Skeletal muscle satellite cell (primary cell): ENCODE measurements at regions not wholly inside any gene's neighbourhood (a gene's known extent, or its start where the extent isn't known, plus 50 kb on each side); places are given as distances from the start of the nearest gene placed in this dataset.

Experiments used
- H3K27me3 ChIP-seq: 2 replicates; pipeline ENCODE4 v1.7.0; 2013; ENCODE audit warnings: low read length; ENCODE audit not compliant: control insufficient read depth, insufficient read depth
- H3K36me3 ChIP-seq: 2 replicates; pipeline ENCODE4 v1.7.0; 2013; ENCODE audit warnings: mild to moderate bottlenecking, control low read depth, low read length; ENCODE audit not compliant: insufficient read depth
- H3K4me1 ChIP-seq: 2 replicates; pipeline ENCODE4 v1.7.0; 2013; ENCODE audit warnings: low read length; ENCODE audit not compliant: control insufficient read depth, insufficient read depth
- H3K4me2 ChIP-seq: 2 replicates; pipeline ENCODE4 v1.7.0; 2013; ENCODE audit warnings: mild to moderate bottlenecking, low read length
- H3K4me3 ChIP-seq: 2 replicates; pipeline ENCODE4 v1.7.0; 2013; ENCODE audit warnings: low read length
- H3K9ac ChIP-seq: 2 replicates; pipeline ENCODE4 v1.7.0; 2013; ENCODE audit warnings: mild to moderate bottlenecking, low read depth, low read length, moderate library complexity
- H3K9me3 ChIP-seq: replicated peaks from 2 replicates; pipeline ENCODE4 v1.7.0; 2013; ENCODE audit warnings: mild to moderate bottlenecking, control low read depth, low read length

DNA sequence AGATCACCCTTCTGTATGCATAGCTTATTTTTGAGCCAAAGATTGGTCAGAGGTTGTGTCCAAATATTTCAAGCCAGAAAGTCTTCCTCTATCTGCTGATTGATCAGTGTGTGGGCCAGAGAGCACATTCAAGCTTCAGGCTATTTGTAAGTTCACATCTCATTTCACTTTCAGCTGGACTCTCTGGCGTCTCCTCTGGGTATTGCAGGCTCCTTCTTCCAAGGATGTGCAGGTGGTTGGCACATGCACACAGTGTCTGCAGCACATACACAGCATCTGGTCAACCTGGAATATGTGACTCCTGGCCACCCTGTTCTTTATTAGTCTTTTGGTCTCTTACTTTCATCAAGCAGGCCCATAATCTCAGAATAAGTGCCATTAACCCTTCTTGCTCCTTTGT lies 516.1 kb downstream of the ANXA1 start:
- Histone ChIP-seq H3K4me1 (no peaks in the 10 kb centered on the region), H3K9me3 (no peaks in the 10 kb centered on the region), H3K4me2 (no peak overlapping the region), H3K27me3 (no peaks in the 10 kb centered on the region), H3K36me3 (no peaks in the 10 kb centered on the region), H3K9ac (no peak overlapping the region), H3K4me3 (no peak overlapping the region)

DNA sequence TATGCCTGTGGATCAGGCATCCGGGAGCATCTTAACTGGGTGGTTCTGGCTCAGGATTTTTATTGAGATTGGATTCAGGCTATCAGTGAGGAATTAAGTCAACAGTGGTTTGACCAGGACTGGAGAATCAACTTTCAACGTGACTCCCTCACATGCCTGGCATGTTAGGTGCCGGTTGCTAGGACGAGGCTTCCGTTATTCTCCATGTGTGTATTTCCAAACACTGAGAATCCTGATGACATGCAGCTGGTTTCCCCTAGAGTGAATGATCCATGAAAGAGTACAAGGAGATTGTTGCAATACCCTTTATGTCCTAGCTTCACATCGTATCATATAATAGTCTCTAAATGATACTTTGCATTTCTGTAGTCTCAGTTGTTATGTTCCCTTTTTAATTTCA lies 529.2 kb downstream of the ANXA1 start:
- H3K4me1 ChIP-seq = peaks cover 10% of the 10 kb centered on the region
- H3K27me3 ChIP-seq = no peaks in the 10 kb centered on the region
- H3K4me2 ChIP-seq = no peak overlapping the region
- H3K36me3 ChIP-seq = no peaks in the 10 kb centered on the region
- H3K4me3 ChIP-seq = no peak overlapping the region
- no peaks in the 10 kb centered on the region for H3K9me3 ChIP-seq
- no peak overlapping the region for H3K9ac ChIP-seq

DNA sequence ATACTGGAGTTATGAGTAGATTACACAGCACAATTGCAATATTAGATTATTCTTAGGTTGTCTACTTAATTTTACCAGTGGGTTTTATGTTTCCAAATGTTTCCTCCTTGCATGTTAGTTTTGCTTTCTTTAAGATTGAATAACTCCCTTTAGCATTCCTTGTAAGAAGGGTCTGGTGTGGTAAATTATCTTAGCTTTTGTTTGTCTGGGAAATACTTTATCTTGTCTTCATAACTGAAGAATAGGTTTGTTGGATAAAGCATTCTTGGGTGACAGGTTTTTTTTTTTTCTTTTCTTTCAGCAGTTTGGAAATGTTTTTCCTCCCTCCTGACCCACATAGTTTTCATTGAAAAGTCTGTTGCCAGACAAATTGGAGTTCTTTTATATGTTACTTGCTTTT lies 531.1 kb downstream of the ANXA1 start:
- Histone ChIP-seq H3K4me3 (no peak overlapping the region), H3K36me3 (no peaks in the 10 kb centered on the region), H3K9me3 (no peaks in the 10 kb centered on the region), H3K27me3 (no peaks in the 10 kb centered on the region), H3K4me1 (peaks cover 10% of the 10 kb centered on the region), H3K4me2 (no peak overlapping the region), H3K9ac (no peak overlapping the region)

DNA sequence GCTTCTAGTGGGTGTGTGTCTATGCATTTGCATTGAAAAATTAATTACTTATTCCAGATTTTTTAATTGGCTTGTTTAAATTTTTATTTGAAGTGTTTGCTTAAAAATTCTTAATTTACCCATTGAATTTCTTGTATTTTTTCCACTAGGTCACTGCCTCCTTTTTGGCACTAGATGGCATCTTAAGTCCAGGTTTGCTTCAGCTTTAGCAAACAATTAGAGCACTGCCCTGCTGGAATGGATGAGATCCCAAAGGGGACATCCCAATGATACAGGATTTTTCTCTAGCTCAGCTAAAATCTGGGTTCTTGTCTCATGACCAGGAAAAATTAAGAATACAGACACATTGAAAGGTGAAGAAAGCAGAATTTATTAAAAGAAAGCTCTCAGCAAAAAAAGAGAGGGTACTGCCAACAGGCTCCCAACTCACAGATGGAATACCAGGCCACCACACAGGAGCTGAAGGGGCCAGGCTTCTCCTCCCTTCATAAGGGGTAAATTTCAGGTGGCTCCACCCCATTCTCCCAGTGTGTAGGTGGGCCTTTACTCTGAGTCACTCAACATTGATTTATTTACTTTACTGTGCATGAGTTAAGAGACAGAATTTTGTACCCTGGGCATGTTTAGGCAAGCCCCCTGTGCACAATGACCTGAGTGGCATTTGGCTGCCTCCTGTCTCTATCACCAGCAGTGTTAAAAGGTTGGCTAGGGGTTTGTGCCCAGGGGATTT lies 532.4 kb downstream of the ANXA1 start:
- peaks cover 10% of the 10 kb centered on the region for H3K4me1 ChIP-seq
- no peaks in the 10 kb centered on the region for H3K9me3 ChIP-seq
- H3K9ac ChIP-seq = no peak overlapping the region
- no peak overlapping the region for H3K4me2 ChIP-seq
- no peak overlapping the region for H3K4me3 ChIP-seq
- no peaks in the 10 kb centered on the region for H3K27me3 ChIP-seq
- no peaks in the 10 kb centered on the region for H3K36me3 ChIP-seq

DNA sequence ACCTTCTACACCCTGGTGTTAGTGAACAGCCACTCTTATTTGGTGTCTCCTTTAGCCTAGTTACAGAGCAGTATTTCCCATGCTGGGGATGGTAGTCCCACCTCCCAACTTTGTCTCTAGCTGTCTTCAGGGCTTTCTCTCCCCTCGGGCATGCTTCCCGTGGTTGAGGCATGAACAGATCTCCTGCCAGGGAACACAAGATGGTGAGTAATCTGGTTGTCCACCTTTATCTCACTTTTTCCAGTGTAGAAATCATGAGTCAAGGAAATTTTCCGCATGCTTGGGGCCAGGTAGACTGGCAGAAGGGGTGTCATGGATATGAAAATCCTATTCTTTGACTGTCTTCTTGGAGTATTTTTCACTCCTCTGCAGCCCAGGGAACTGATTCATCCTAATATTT lies 532.9 kb downstream of the ANXA1 start:
- Histone ChIP-seq H3K4me2 (no peak overlapping the region), H3K9ac (no peak overlapping the region), H3K27me3 (no peaks in the 10 kb centered on the region), H3K4me3 (no peak overlapping the region), H3K9me3 (no peaks in the 10 kb centered on the region), H3K4me1 (peaks cover 10% of the 10 kb centered on the region), H3K36me3 (no peaks in the 10 kb centered on the region)

DNA sequence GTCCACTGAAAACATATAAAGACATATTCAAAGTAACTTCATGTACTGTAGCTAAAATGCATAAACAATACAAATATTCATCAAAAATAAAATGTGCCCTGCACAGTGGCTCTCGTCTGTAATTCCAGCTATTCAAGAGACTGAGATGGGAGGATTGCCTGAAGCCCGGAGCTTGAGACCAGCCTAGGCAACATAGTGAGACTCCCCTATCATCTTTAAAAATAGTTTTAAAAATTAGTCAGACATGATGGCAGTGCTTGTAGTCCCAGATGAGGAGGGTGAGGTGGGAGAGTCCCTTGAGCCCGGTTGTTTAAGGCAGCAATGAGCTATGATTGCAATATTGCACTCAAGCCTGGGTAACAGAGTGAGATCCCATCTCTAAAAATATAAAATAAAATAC lies 534.1 kb downstream of the ANXA1 start:
- Histone ChIP-seq H3K9ac (no peak overlapping the region), H3K4me2 (no peak overlapping the region), H3K4me3 (no peak overlapping the region), H3K4me1 (peaks cover 10% of the 10 kb centered on the region), H3K27me3 (no peaks in the 10 kb centered on the region), H3K9me3 (no peaks in the 10 kb centered on the region), H3K36me3 (no peaks in the 10 kb centered on the region)

DNA sequence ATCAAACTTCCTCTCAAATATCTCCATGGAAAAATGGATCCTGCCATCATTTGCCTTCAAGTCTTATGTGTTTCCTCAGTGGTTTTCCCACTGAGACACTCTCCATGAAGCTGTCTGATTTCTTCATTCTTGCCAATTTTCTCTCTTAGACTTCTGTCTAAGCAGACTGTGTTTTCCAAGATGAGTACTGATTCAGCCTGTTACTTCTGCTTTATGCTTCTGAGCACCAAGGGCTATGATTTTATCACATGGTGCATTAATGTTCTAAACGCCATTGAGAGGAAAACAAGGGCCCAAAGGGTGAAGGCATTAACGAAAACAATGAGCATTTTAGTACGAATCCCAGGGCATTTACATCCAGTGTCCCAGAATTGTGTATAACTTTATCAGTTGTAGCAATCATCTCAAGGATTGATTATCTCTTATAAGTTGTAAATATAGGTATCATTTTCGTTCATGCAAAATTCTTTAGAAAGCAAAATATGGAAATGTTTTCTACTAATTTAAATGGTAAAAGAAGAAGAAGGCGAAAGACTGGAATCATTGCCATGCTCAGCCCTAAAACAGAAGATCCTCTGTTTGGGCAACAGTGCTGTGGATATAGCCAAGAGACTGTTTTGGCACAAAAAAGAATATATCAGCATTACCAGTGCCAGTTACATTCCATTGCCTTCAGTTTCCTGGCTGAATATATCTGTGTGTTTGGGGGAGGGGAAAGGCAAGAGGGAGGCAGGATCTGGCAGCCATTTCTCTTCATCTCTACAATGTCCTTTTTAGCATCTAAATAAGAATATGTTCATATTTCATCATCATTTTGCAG lies 537.6 kb downstream of the ANXA1 start:
- no peak overlapping the region for H3K4me3 ChIP-seq
- no peaks in the 10 kb centered on the region for H3K36me3 ChIP-seq
- H3K9me3 ChIP-seq = no peaks in the 10 kb centered on the region
- H3K27me3 ChIP-seq = no peaks in the 10 kb centered on the region
- H3K4me1 ChIP-seq = peaks cover 6% of the 10 kb centered on the region
- H3K4me2 ChIP-seq = no peak overlapping the region
- no peak overlapping the region for H3K9ac ChIP-seq

DNA sequence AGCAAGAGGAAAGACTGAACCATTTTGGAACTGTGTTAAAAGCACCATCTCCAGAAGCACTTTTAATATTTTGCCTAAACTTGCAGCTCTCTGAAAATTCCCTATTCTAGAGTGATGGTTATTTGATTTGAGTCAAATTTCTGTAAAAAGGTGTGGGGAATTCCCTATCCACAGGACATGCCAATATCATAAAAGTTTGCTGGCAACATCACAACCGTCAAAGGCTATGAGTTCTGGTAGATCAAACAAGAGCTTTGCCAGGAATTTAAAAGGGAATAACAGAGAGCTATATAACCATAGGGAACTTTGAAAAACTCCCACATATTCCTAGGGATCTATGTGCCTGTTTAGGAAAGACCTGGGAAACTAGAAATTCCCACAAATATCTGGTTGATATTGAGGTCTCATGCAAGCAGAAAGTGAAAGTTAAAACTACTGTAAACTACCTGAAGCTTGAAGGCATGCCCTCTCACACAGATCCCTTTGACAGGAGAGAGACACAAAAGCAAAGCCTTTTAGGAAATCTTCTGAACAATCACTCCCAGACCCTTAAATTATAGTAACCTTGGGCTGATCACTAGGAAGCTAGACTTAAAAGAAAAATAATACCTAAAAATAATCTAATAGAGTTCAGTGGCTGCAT lies 549.9 kb downstream of the ANXA1 start:
- Histone ChIP-seq H3K4me1 (no peaks in the 10 kb centered on the region), H3K9me3 (no peaks in the 10 kb centered on the region), H3K4me2 (no peak overlapping the region), H3K36me3 (no peaks in the 10 kb centered on the region), H3K4me3 (no peak overlapping the region), H3K27me3 (no peaks in the 10 kb centered on the region), H3K9ac (no peak overlapping the region)

DNA sequence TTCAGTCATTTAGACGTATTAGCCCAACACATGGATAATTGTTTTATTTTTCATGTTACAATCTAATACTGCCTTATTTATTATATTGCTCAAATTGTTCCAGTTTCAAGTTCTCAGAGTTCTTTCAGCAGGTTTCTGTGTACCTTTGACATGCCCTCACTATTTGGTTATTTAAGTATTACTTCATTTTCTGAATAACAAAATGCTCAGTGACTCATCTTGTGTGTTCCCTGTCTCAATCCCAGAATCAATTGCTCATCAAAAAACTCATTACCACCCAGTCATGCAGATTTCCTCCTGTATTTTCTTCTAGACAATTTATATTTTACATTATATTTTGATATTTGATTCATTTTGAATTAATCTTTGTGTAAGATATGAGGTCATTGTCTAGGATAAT lies 562.6 kb downstream of the ANXA1 start:
- Histone ChIP-seq H3K9me3 (no peaks in the 10 kb centered on the region), H3K27me3 (no peaks in the 10 kb centered on the region), H3K36me3 (no peaks in the 10 kb centered on the region), H3K4me1 (peaks cover 13% of the 10 kb centered on the region), H3K4me2 (no peak overlapping the region), H3K9ac (no peak overlapping the region), H3K4me3 (no peak overlapping the region)

DNA sequence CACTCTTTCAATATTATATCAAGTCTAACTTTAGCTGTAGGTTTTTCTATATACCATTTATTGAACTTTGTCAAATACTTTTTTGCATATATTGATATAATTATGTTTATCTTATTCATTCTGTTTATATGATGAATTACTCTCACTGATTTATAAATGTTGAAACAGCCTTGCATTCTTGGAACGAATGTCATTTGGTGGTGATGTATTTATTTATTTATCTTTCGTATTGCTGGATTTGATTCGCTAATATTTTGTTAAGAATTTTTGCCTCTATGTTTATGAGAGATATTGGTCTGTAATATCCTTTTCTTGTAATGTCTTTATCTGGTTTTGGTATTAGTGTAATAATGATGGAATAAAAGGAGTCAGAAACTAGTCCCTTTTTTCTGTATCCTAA lies 563.9 kb downstream of the ANXA1 start:
- H3K27me3 ChIP-seq = no peaks in the 10 kb centered on the region
- no peaks in the 10 kb centered on the region for H3K9me3 ChIP-seq
- peaks cover 13% of the 10 kb centered on the region for H3K4me1 ChIP-seq
- H3K36me3 ChIP-seq = no peaks in the 10 kb centered on the region
- no peak overlapping the region for H3K9ac ChIP-seq
- no peak overlapping the region for H3K4me3 ChIP-seq
- H3K4me2 ChIP-seq = no peak overlapping the region

DNA sequence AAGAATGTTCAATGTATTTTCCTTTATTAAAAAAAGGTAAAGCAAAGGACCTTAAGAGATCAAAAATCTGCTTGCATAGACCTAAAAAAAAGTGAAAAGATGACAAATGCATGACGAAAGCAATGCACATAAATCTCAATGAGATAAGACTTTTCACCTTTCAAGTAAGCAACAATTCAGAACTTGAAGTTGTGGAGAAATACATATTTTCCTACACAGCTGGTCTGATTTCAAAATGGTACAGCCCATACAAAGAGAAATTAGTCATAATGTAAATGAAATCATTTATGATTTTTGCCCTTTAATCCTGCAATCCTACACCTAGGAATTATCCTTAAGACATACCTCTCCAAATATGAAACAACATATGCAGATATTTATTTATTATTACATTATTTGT lies 568.0 kb downstream of the ANXA1 start:
- H3K27me3 ChIP-seq = no peaks in the 10 kb centered on the region
- no peaks in the 10 kb centered on the region for H3K9me3 ChIP-seq
- no peaks in the 10 kb centered on the region for H3K36me3 ChIP-seq
- peaks cover 1% of the 10 kb centered on the region for H3K4me1 ChIP-seq
- no peak overlapping the region for H3K4me2 ChIP-seq
- no peak overlapping the region for H3K9ac ChIP-seq
- no peak overlapping the region for H3K4me3 ChIP-seq
